GM12891 (cell line): ENCODE measurements at regions not wholly inside any gene's neighbourhood (a gene's known extent, or its start where the extent isn't known, plus 50 kb on each side); places are given as distances from the start of the nearest gene placed in this dataset.

Experiments
- PAX5 ChIP-seq: IDR thresholded peaks from 2 replicates; pipeline ENCODE4 v1.6.1; 2011; ENCODE audit warnings: low read length, moderate library complexity, mild to moderate bottlenecking; ENCODE audit not compliant: insufficient read depth, severe bottlenecking
- POLR2A ChIP-seq: IDR thresholded peaks from 2 replicates; pipeline ENCODE4 v1.6.1; 2011; ENCODE audit warnings: low read depth, low read length, control low read depth
- POLR2AphosphoS5 ChIP-seq: IDR thresholded peaks from 2 replicates; pipeline ENCODE4 v1.6.1; 2011; ENCODE audit warnings: low read depth, low read length, control low read depth
- POU2F2 ChIP-seq: IDR thresholded peaks from 2 replicates; pipeline ENCODE4 v1.6.1; 2011; ENCODE audit warnings: low read depth, mild to moderate bottlenecking, control low read depth, low read length, moderate library complexity
- SPI1 ChIP-seq: IDR thresholded peaks from 2 replicates; pipeline ENCODE4 v1.6.1; 2011; ENCODE audit warnings: low read depth, low read length, control low read depth
- TAF1 ChIP-seq: IDR thresholded peaks from 2 replicates; pipeline ENCODE4 v1.6.1; 2011; ENCODE audit warnings: low read depth, low read length, control low read depth

DNA sequence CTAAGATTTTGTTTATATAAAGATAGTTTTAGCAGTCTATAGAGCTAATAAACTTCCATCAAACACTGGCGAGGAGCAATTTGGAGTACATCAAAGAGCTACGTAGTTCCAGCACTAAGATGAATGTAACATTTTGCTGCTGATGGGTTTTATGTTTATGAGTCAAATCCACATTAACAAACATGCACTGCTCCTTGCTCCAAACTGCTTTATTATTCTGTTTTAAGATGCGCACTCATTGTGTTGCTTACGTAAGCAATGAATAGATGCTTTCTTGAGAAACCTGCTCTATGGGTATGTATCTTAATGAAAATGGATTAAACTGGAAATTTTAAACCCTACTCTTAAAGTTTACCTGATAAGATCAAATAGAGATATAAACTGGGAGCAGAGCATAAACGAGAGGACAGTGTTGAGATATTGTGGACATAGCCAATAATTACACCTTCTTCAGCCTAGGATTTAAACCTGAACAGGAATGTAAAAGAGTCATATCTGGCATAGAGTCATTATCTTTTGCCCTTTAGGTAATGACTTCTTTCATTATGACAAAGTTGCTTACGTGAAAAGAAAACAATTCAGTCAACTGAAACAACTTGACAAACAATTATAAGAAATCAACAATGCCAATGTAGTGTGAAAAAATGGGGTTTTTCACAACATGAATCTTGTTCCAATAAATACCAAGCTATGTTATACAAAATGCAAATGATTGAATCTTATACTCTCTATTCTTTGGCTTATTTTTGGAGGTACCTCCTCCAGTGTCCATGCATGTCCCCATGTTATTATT, 153.5 kb upstream of the MTPN start:
- TF ChIP-seq POLR2A (no peak), POLR2AphosphoS5 (no peak), TAF1 (no peak), POU2F2 (no peak), SPI1 (no peak), PAX5 (no peak)
